ENCODE measurements at regions not wholly inside any gene's neighbourhood (a gene's known extent, or its start where the extent isn't known, plus 50 kb on each side); places are given as distances from the start of the nearest gene placed in this dataset.

- no peak overlapping the region for H3K9ac ChIP-seq
- TF ChIP-seq EZH2 (IDR thresholded peaks at IDR 0.05; ENCODE audit: insufficient read depth, poor library complexity, severe bottlenecking) (no peak), EZH2phosphoT487 (IDR thresholded peaks at IDR 0.05; ENCODE audit: insufficient read depth, low read depth) (no peak)
- in situ Hi-C loops (cut with MboI) = no loop called here
Measured at GRCh38 chr10:4103603-4104002, 318.6 kb upstream of the KLF6 start.

GRCh38 chr10:4102802-4103344, 317.9 kb upstream of the KLF6 start:
- Histone ChIP-seq H3F3A (ENCODE audit: insufficient read depth) (no peaks in the 10 kb centered on the region), H3K27me3 (replicated peaks; ENCODE audit: insufficient read depth) (no peaks in the 10 kb centered on the region), H3K36me3 (ENCODE audit: low read depth) (no peaks in the 10 kb centered on the region), H3K4me3 (no peak overlapping the region), H3K9me2 (ENCODE audit: insufficient read depth) (no peaks in the 10 kb centered on the region), H3K9ac (no peak overlapping the region), H3K4me1 (ENCODE audit: insufficient read depth) (no peaks in the 10 kb centered on the region), H3K4me2 (ENCODE audit: unreplicated experiment) (no peak overlapping the region), H3K79me2 (ENCODE audit: insufficient read depth) (no peaks in the 10 kb centered on the region), H3K27ac (no peak overlapping the region), H2AFZ (no peak overlapping the region), H3K9me3 (ENCODE audit: low read depth) (no peaks in the 10 kb centered on the region), H4K20me1 (ENCODE audit: insufficient read depth) (no peaks in the 10 kb centered on the region)
- in situ Hi-C loops (cut with MboI) = no loop called here
- no peak for DNase-seq
- WGBS, 2 experiments (ENCODE audit: low coverage in 1 of 2, low lambda C conversion rate in 2 of 2, missing lambda C conversion rate in 2 of 2) = 97 to 99% methylated on average over 2 of the region's 2 CpGs
- TF ChIP-seq EZH2phosphoT487 (IDR thresholded peaks at IDR 0.05; ENCODE audit: insufficient read depth, low read depth) (no peak), EZH2 (IDR thresholded peaks at IDR 0.05; ENCODE audit: insufficient read depth, poor library complexity, severe bottlenecking) (no peak)

More at GRCh38 chr10:4103603-4104002, 318.6 kb upstream of the KLF6 start:
- Histone ChIP-seq H3K4me2 (ENCODE audit: unreplicated experiment) (no peak overlapping the region), H3K27me3 (replicated peaks; ENCODE audit: insufficient read depth) (no peaks in the 10 kb centered on the region), H3F3A (ENCODE audit: insufficient read depth) (no peaks in the 10 kb centered on the region), H3K79me2 (ENCODE audit: insufficient read depth) (no peaks in the 10 kb centered on the region), H3K9me2 (ENCODE audit: insufficient read depth) (no peaks in the 10 kb centered on the region), H3K4me1 (ENCODE audit: insufficient read depth) (no peaks in the 10 kb centered on the region), H2AFZ (no peak overlapping the region), H3K4me3 (no peak overlapping the region), H3K27ac (no peak overlapping the region), H3K36me3 (ENCODE audit: low read depth) (no peaks in the 10 kb centered on the region), H3K9me3 (ENCODE audit: low read depth) (no peaks in the 10 kb centered on the region), H4K20me1 (ENCODE audit: insufficient read depth) (no peaks in the 10 kb centered on the region)
- 80 to 83% methylated on average over 7 of the region's 7 CpGs for WGBS, 2 experiments (ENCODE audit: low coverage in 1 of 2, low lambda C conversion rate in 2 of 2, missing lambda C conversion rate in 2 of 2)
- no peak for DNase-seq

GRCh38 chr10:4101918-4102654, 317.1 kb upstream of the KLF6 start:
- Histone ChIP-seq H3K9me3 (ENCODE audit: low read depth) (no peaks in the 10 kb centered on the region), H3K9me2 (ENCODE audit: insufficient read depth) (no peaks in the 10 kb centered on the region), H3K4me1 (ENCODE audit: insufficient read depth) (no peaks in the 10 kb centered on the region), H3K4me3 (no peak overlapping the region), H3K9ac (no peak overlapping the region), H3F3A (ENCODE audit: insufficient read depth) (no peaks in the 10 kb centered on the region), H3K36me3 (ENCODE audit: low read depth) (no peaks in the 10 kb centered on the region), H2AFZ (no peak overlapping the region), H4K20me1 (ENCODE audit: insufficient read depth) (no peaks in the 10 kb centered on the region), H3K27ac (no peak overlapping the region), H3K27me3 (replicated peaks; ENCODE audit: insufficient read depth) (no peaks in the 10 kb centered on the region), H3K4me2 (ENCODE audit: unreplicated experiment) (no peak overlapping the region), H3K79me2 (ENCODE audit: insufficient read depth) (no peaks in the 10 kb centered on the region)
- DNase-seq = no peak
- 89 to 94% methylated on average over 8 of the region's 8 CpGs for WGBS, 2 experiments (ENCODE audit: low coverage in 1 of 2, low lambda C conversion rate in 2 of 2, missing lambda C conversion rate in 2 of 2)
- TF ChIP-seq EZH2 (IDR thresholded peaks at IDR 0.05; ENCODE audit: insufficient read depth, poor library complexity, severe bottlenecking) = no peak
- in situ Hi-C loops (cut with MboI) = no loop called here

GRCh38 chr10:4100380-4100779, 315.4 kb upstream of the KLF6 start:
- no peaks in the 10 kb centered on the region for H4K20me1 ChIP-seq (ENCODE audit: insufficient read depth)
- H3K27ac ChIP-seq = no peak overlapping the region
- no peaks in the 10 kb centered on the region for H3K79me2 ChIP-seq (ENCODE audit: insufficient read depth)
- no peak overlapping the region for H2AFZ ChIP-seq
- no peaks in the 10 kb centered on the region for H3K4me1 ChIP-seq (ENCODE audit: insufficient read depth)
- no peaks in the 10 kb centered on the region for H3F3A ChIP-seq (ENCODE audit: insufficient read depth)
- H3K9me2 ChIP-seq (ENCODE audit: insufficient read depth) = no peaks in the 10 kb centered on the region
- H3K4me3 ChIP-seq = no peak overlapping the region
- DNase-seq = no peak
- no peak overlapping the region for H3K4me2 ChIP-seq (ENCODE audit: unreplicated experiment)
- no peaks in the 10 kb centered on the region for H3K9me3 ChIP-seq (ENCODE audit: low read depth)
- TF ChIP-seq EZH2phosphoT487 (IDR thresholded peaks at IDR 0.05; ENCODE audit: insufficient read depth, low read depth) (no peak), EZH2 (IDR thresholded peaks at IDR 0.05; ENCODE audit: insufficient read depth, poor library complexity, severe bottlenecking) (no peak)
- H3K27me3 ChIP-seq (replicated peaks; ENCODE audit: insufficient read depth) = no peaks in the 10 kb centered on the region
- H3K36me3 ChIP-seq (ENCODE audit: low read depth) = no peaks in the 10 kb centered on the region
- H3K9ac ChIP-seq = no peak overlapping the region
- in situ Hi-C loops (cut with MboI) = no loop called here
- WGBS, 2 experiments (ENCODE audit: low coverage in 1 of 2, low lambda C conversion rate in 2 of 2, missing lambda C conversion rate in 2 of 2) = 38 to 58% methylated on average over 4 of the region's 4 CpGs
